H1 (cell line): ENCODE measurements at regions not wholly inside any gene's neighbourhood (a gene's known extent, or its start where the extent isn't known, plus 50 kb on each side); places are given as distances from the start of the nearest gene placed in this dataset.

Source experiments
- CTCF ChIA-PET: fragments of 300-600 bp; sonication (Branson Sonifier 250); formaldehyde crosslinking; loops from one replicate; lab custom pipeline; 2021; ENCODE audit not compliant: partially characterized antibody; lab: Charles Lee
- POLR2A ChIA-PET: fragments of 300-600 bp; sonication (Branson Sonifier 250); formaldehyde crosslinking; loops from one replicate; lab custom pipeline; 2021; ENCODE audit warnings: inconsistent platforms; ENCODE audit not compliant: partially characterized antibody; lab: Charles Lee
- DNase-seq, 2 experiments: peaks; one replicate each; pipeline versions ENCODE4 v3.0.0 to v3.0.0-alpha.2; 2010 to 2022; ENCODE audit warnings: low spot score in 2 of 2, low read depth in 1 of 2, mixed read lengths in 1 of 2
- FAIRE-seq: peaks from 2 replicates; lab custom pipeline; 2011; peaks lifted over from hg19 to GRCh38; lab: Jason Lieb, UNC
- H2AFZ ChIP-seq: 2 replicates; pipeline ENCODE4 v1.8.1; 2012; ENCODE audit warnings: low read length, inconsistent platforms
- H2AK5ac ChIP-seq: 2 replicates; pipeline ENCODE4 v1.6.1; 2013; ENCODE audit warnings: low read depth, low read length
- H2BK120ac ChIP-seq: replicated peaks from 2 replicates; pipeline ENCODE3; 2013; ENCODE audit warnings: low read depth, low read length, inconsistent platforms
- H2BK12ac ChIP-seq: 2 replicates; pipeline ENCODE4 v1.6.1; 2013; ENCODE audit warnings: low read depth, low read length
- H2BK15ac ChIP-seq: 2 replicates; pipeline ENCODE4 v1.6.1; 2013; ENCODE audit warnings: low read length
- H2BK20ac ChIP-seq: 2 replicates; pipeline ENCODE4 v1.6.1; 2013; ENCODE audit warnings: low read length
- H2BK5ac ChIP-seq: 2 replicates; pipeline ENCODE4 v1.6.1; 2013; ENCODE audit warnings: low read depth, low read length
- H3K14ac ChIP-seq: 2 replicates; pipeline ENCODE4 v1.6.1; 2013; ENCODE audit warnings: inconsistent platforms; ENCODE audit not compliant: insufficient read length
- H3K18ac ChIP-seq: 2 replicates; pipeline ENCODE4 v1.6.1; 2013; ENCODE audit warnings: low read length; ENCODE audit errors: extremely low read depth
- H3K23ac ChIP-seq: 2 replicates; pipeline ENCODE4 v1.6.1; 2013; ENCODE audit warnings: inconsistent platforms; ENCODE audit not compliant: insufficient read length
- H3K23me2 ChIP-seq: 2 replicates; pipeline ENCODE4 v1.6.1; 2013; ENCODE audit warnings: low read depth, low read length
- H3K27ac ChIP-seq: 2 replicates; pipeline ENCODE4 v1.6.1; 2011; ENCODE audit warnings: low read depth, low read length, inconsistent platforms
- H3K27me3 ChIP-seq, 4 experiments: replicated peaks in 1 of 4; 1 replicate in 1 of 4; 2 replicates in 3 of 4; pipeline versions ENCODE4 v1.6.1 to v1.8.1; 2011 to 2013; ENCODE audit warnings: low read length in 3 of 4, mild to moderate bottlenecking in 3 of 4, inconsistent platforms in 2 of 4, mixed read lengths in 2 of 4, moderate library complexity in 1 of 4; ENCODE audit not compliant: control insufficient read depth in 3 of 4, insufficient read depth in 3 of 4; ENCODE audit errors: extremely low read depth in 1 of 4
- H3K36me3 ChIP-seq, 4 experiments: 2 replicates each; pipeline versions ENCODE4 v1.6.1 to v1.8.1; 2011 to 2013; ENCODE audit warnings: mild to moderate bottlenecking in 4 of 4, low read length in 3 of 4, moderate library complexity in 2 of 4, control low read depth in 1 of 4, inconsistent platforms in 1 of 4; ENCODE audit not compliant: insufficient read depth in 4 of 4, control insufficient read depth in 2 of 4
- H3K4ac ChIP-seq: replicated peaks from 2 replicates; pipeline ENCODE3; 2013; ENCODE audit warnings: low read length, low read depth, mixed read lengths, inconsistent platforms; ENCODE audit not compliant: insufficient read length
- H3K4me1 ChIP-seq, 4 experiments: replicated peaks in 1 of 4; 1 replicate in 1 of 4; 2 replicates in 3 of 4; pipeline versions ENCODE4 v1.6.1 to v1.8.1; 2011 to 2013; ENCODE audit warnings: low read length in 3 of 4, inconsistent platforms in 2 of 4, mixed read lengths in 1 of 4; ENCODE audit not compliant: insufficient read depth in 4 of 4, control insufficient read depth in 3 of 4
- H3K4me2 ChIP-seq, 2 experiments: 2 replicates each; pipeline versions ENCODE4 v1.6.1 to v1.8.1; 2011 to 2013; ENCODE audit warnings: low read depth in 2 of 2, low read length in 2 of 2, control low read depth in 1 of 2, inconsistent platforms in 1 of 2, mild to moderate bottlenecking in 1 of 2; ENCODE audit not compliant: insufficient read depth in 1 of 2
- H3K4me3 ChIP-seq, 4 experiments: fragments of 200-600, 300-600 bp in 1 of 4; sonication (generic), shearing (Covaris generic), sonication (Bioruptor Twin) in 1 of 4; 2 replicates each; pipeline versions ENCODE4 v1.5.1 to v1.8.1; 2011 to 2016; ENCODE audit warnings: low read length in 4 of 4, low read depth in 3 of 4, control low read depth in 2 of 4, inconsistent platforms in 2 of 4, mild to moderate bottlenecking in 2 of 4, mixed read lengths in 1 of 4, moderate library complexity in 1 of 4; ENCODE audit not compliant: insufficient read depth in 2 of 4; ENCODE audit errors: extremely low read depth in 1 of 4
- H3K56ac ChIP-seq: replicated peaks from 2 replicates; pipeline ENCODE3; 2013; ENCODE audit warnings: low read depth, mild to moderate bottlenecking, mixed read lengths, low read length, inconsistent platforms; ENCODE audit not compliant: insufficient read length
- H3K79me1 ChIP-seq: 2 replicates; pipeline ENCODE4 v1.6.1; 2013; ENCODE audit warnings: low read depth, low read length, control low read depth
- H3K79me2 ChIP-seq, 2 experiments: 2 replicates each; pipeline versions ENCODE4 v1.6.1 to v1.8.1; 2012 to 2013; ENCODE audit warnings: low read length in 2 of 2, mild to moderate bottlenecking in 2 of 2, inconsistent platforms in 1 of 2; ENCODE audit not compliant: insufficient read depth in 2 of 2, control insufficient read depth in 1 of 2
- H3K9ac ChIP-seq, 4 experiments: replicated peaks in 1 of 4; 1 replicate in 1 of 4; 2 replicates in 3 of 4; pipeline versions ENCODE4 v1.6.1 to v1.8.1; 2011 to 2013; ENCODE audit warnings: low read depth in 3 of 4, low read length in 3 of 4, control low read depth in 2 of 4, mild to moderate bottlenecking in 2 of 4, moderate library complexity in 2 of 4, inconsistent platforms in 1 of 4; ENCODE audit errors: extremely low read depth in 1 of 4
- H3K9me3 ChIP-seq, 2 experiments: 2 replicates each; pipeline versions ENCODE4 v1.6.1 to v1.8.1; 2012 to 2013; ENCODE audit warnings: mild to moderate bottlenecking in 2 of 2, moderate library complexity in 2 of 2, control low read depth in 1 of 2, inconsistent platforms in 1 of 2, low read depth in 1 of 2, low read length in 1 of 2, mixed read lengths in 1 of 2; ENCODE audit not compliant: insufficient read depth in 2 of 2
- H4K20me1 ChIP-seq, 2 experiments: replicated peaks in 1 of 2; 2 replicates each; pipeline versions ENCODE3 to v1.8.1; 2011 to 2013; ENCODE audit warnings: inconsistent platforms in 2 of 2, low read length in 2 of 2, mild to moderate bottlenecking in 1 of 2; ENCODE audit not compliant: insufficient read depth in 2 of 2, control insufficient read depth in 1 of 2
- H4K5ac ChIP-seq: 2 replicates; pipeline ENCODE4 v1.6.1; 2013; ENCODE audit warnings: low read length, low read depth, mixed read lengths, inconsistent platforms; ENCODE audit not compliant: insufficient read length
- H4K8ac ChIP-seq: 2 replicates; pipeline ENCODE4 v1.8.0; 2013; ENCODE audit warnings: mild to moderate bottlenecking, moderate library complexity, low read length, inconsistent platforms; ENCODE audit not compliant: insufficient read depth; ENCODE audit errors: extremely low read depth
- H4K91ac ChIP-seq: replicated peaks from 2 replicates; pipeline ENCODE3; 2013; ENCODE audit warnings: low read length, mixed read lengths, inconsistent platforms; ENCODE audit not compliant: insufficient read length
- ATF3 ChIP-seq: IDR thresholded peaks from 2 replicates; pipeline ENCODE4 v1.6.1; 2011; ENCODE audit warnings: low read depth, mild to moderate bottlenecking, low read length; ENCODE audit not compliant: insufficient read depth
- CBX8 ChIP-seq: fragments of 300-800, 300-1000 bp; sonication (generic); IDR thresholded peaks from 2 replicates; pipeline ENCODE4 v1.7.1; 2016; ENCODE audit warnings: low read depth, low read length, borderline replicate concordance
- CREB1 ChIP-seq: IDR thresholded peaks from 2 replicates; pipeline ENCODE4 v1.6.1; 2012; ENCODE audit warnings: inconsistent platforms
- E2F6 ChIP-seq: IDR thresholded peaks from 2 replicates; pipeline ENCODE4 v1.6.1; 2012; ENCODE audit warnings: inconsistent platforms
- GABPA ChIP-seq: IDR thresholded peaks from 2 replicates; pipeline ENCODE4 v1.6.1; 2011; ENCODE audit warnings: mild to moderate bottlenecking, low read length, moderate library complexity, borderline replicate concordance; ENCODE audit not compliant: insufficient read depth
- GTF2F1 ChIP-seq: IDR thresholded peaks from 2 replicates; pipeline ENCODE4 v1.6.1; 2012; ENCODE audit warnings: low read depth, low read length, improper control_type of control experiment, borderline replicate concordance
- HDAC2 ChIP-seq, 2 experiments: fragments of 300-600 bp in 1 of 2; sonication (generic) in 1 of 2; IDR thresholded peaks; 2 replicates each; pipeline ENCODE4 v1.6.1; 2011 to 2012; ENCODE audit warnings: low read depth in 2 of 2, low read length in 2 of 2, mild to moderate bottlenecking in 2 of 2, moderate library complexity in 2 of 2, borderline replicate concordance in 1 of 2, inconsistent platforms in 1 of 2
- HDAC6 ChIP-seq: IDR thresholded peaks from one replicate; pipeline ENCODE4 v1.7.1; 2012; ENCODE audit warnings: low read depth, mild to moderate bottlenecking, inconsistent platforms, low read length, moderate library complexity
- JUN ChIP-seq: IDR thresholded peaks from 2 replicates; pipeline ENCODE4 v1.6.1; 2011; ENCODE audit warnings: low read depth, mild to moderate bottlenecking, improper control_type of control experiment, low read length
- RNF2 ChIP-seq: fragments of 200-900, 300-1000 bp; sonication (generic); IDR thresholded peaks from 2 replicates; pipeline ENCODE4 v1.7.1; 2016; ENCODE audit warnings: borderline replicate concordance, low read depth, mild to moderate bottlenecking, antibody characterized with exemption, low read length; ENCODE audit not compliant: poor library complexity, severe bottlenecking; ENCODE audit errors: missing control alignments
- RXRA ChIP-seq: IDR thresholded peaks from 2 replicates; pipeline ENCODE4 v1.6.1; 2011; ENCODE audit warnings: low read depth, mild to moderate bottlenecking, low read length, moderate library complexity; ENCODE audit not compliant: insufficient read depth
- SIN3A ChIP-seq, 2 experiments: IDR thresholded peaks in 1 of 2; conservative IDR thresholded peaks in 1 of 2; 2 replicates each; pipeline ENCODE4 v1.6.1; 2011 to 2012; ENCODE audit warnings: low read length in 2 of 2, improper control_type of control experiment in 1 of 2, low read depth in 1 of 2, mild to moderate bottlenecking in 1 of 2
- TBP ChIP-seq: IDR thresholded peaks from 2 replicates; pipeline ENCODE4 v1.6.1; 2011; ENCODE audit warnings: low read depth, low read length, improper control_type of control experiment
- WGBS, 2 experiments: shearing (Covaris generic) in 1 of 2; methylation state at CpG; one replicate each; pipeline versions ENCODE4 v1.1.6 to v1.1.7; 2013 to 2015; ENCODE audit warnings: low lambda C conversion rate in 2 of 2, mixed read lengths in 2 of 2, inconsistent platforms in 1 of 2, low coverage in 1 of 2, missing lambda C conversion rate in 1 of 2; ENCODE audit not compliant: insufficient replicate concordance in 2 of 2, insufficient coverage in 1 of 2, insufficient read length in 1 of 2; ENCODE audit errors: extremely low coverage in 1 of 2, missing lambda C conversion rate in 1 of 2; 5-methylcytosine and 5-hydroxymethylcytosine counted together

- H3K14ac ChIP-seq = no peak overlapping the region
- H4K91ac ChIP-seq = no peak overlapping the region
- no peak overlapping the region for H3K9ac ChIP-seq
- H2AK5ac ChIP-seq = no peak overlapping the region
- WGBS, 2 experiments = 91% methylated on average over 3 of the region's 3 CpGs; no CpG with 5 or more reads in 1 of the 2 experiments
- H2BK120ac ChIP-seq = no peak overlapping the region
- no peaks in the 10 kb centered on the region for H4K20me1 ChIP-seq
- no peak overlapping the region for H3K4ac ChIP-seq
- H2BK5ac ChIP-seq = no peak overlapping the region
- H2BK12ac ChIP-seq = no peak overlapping the region
- no peak overlapping the region for H2BK20ac ChIP-seq
- H3K23me2 ChIP-seq = no peaks in the 10 kb centered on the region; the same call in 1 of the 2 replicates
- H3K4me2 ChIP-seq = no peak overlapping the region
- H3K79me1 ChIP-seq = no peaks in the 10 kb centered on the region
- H3K36me3 ChIP-seq = no peaks in the 10 kb centered on the region
- H3K4me3 ChIP-seq = no peak overlapping the region
- no peaks in the 10 kb centered on the region for H3K27me3 ChIP-seq
- no peak overlapping the region for H3K18ac ChIP-seq
- ChIA-PET CTCF (no interaction called here), POLR2A (no interaction called here)
- H3K56ac ChIP-seq = no peak overlapping the region
- no peak overlapping the region for H2AFZ ChIP-seq
- FAIRE-seq = no peak
- no peak overlapping the region for H3K27ac ChIP-seq
- DNase-seq = no peak
- no peak overlapping the region for H4K5ac ChIP-seq
- H3K79me2 ChIP-seq = no peaks in the 10 kb centered on the region
- H2BK15ac ChIP-seq = no peak overlapping the region
- no peaks in the 10 kb centered on the region for H3K4me1 ChIP-seq
- H3K23ac ChIP-seq = no peak overlapping the region
- H4K8ac ChIP-seq = no peak overlapping the region
- peaks cover 0 to 4% of the 10 kb centered on the region in 2 experiments; a peak in 1 of 4 replicates for H3K9me3 ChIP-seq
- TF ChIP-seq ATF3 (no peak), RNF2 (no peak), RXRA (no peak), SIN3A (conservative IDR thresholded peaks at IDR 0.05 in 1 of 2, IDR thresholded peaks at IDR 0.05 in 1 of 2; ENCODE audit: low read depth in 1 of 2, low read length in 2 of 2) (no peak), GABPA (no peak), CBX8 (no peak), E2F6 (no peak), GTF2F1 (no peak), JUN (no peak), HDAC6 (no peak), TBP (no peak), CREB1 (no peak), HDAC2 (IDR thresholded peaks at IDR 0.05; ENCODE audit: borderline replicate concordance in 1 of 2, low read depth in 2 of 2, low read length in 2 of 2) (no peak)
Observed at GRCh38 chr19:34017024-34017423, 155.3 kb upstream of the LSM14A start.
